Neural progenitor cell (in vitro differentiated cells): ENCODE measurements at regions not wholly inside any gene's neighbourhood (a gene's known extent, or its start where the extent isn't known, plus 50 kb on each side); places are given as distances from the start of the nearest gene placed in this dataset.
A peak's percentile ranks its signal among the peaks of the same experiment; 100 is the strongest.

ENCODE experiments used
- DNase-seq: peaks from one replicate; pipeline ENCODE4 v3.0.0-alpha.2; 2016; ENCODE audit warnings: low spot score
- H2AFZ ChIP-seq: fragments of 200-600 bp; sonication (generic); replicated peaks from 2 replicates; pipeline ENCODE4 v1.6.1; 2016; ENCODE audit warnings: antibody characterized with exemption
- H3F3A ChIP-seq: fragments of 200-600 bp; sonication (generic); 2 replicates; pipeline ENCODE4 v1.6.1; 2016; ENCODE audit warnings: antibody characterized with exemption, low read depth
- H3K27ac ChIP-seq: fragments of 200-600 bp; sonication (generic); 2 replicates; pipeline ENCODE4 v1.5.1; 2016; ENCODE audit warnings: mild to moderate bottlenecking
- H3K27me3 ChIP-seq: fragments of 200-600 bp; sonication (generic); 2 replicates; pipeline ENCODE4 v1.6.1; 2016; ENCODE audit warnings: mild to moderate bottlenecking, moderate library complexity
- H3K36me3 ChIP-seq: fragments of 200-600 bp; sonication (generic); 2 replicates; pipeline ENCODE4 v1.5.1; 2016
- H3K4me1 ChIP-seq: fragments of 200-600 bp; sonication (generic); 2 replicates; pipeline ENCODE4 v1.6.1; 2016; ENCODE audit warnings: mixed run types
- H3K4me2 ChIP-seq: fragments of 200-600 bp; sonication (generic); 2 replicates; pipeline ENCODE4 v1.6.1; 2016
- H3K4me3 ChIP-seq: fragments of 200-600 bp; sonication (generic); 2 replicates; pipeline ENCODE4 v1.5.1; 2016
- H3K79me2 ChIP-seq: fragments of 200-600 bp; sonication (generic); 2 replicates; pipeline ENCODE4 v1.6.1; 2016; ENCODE audit warnings: low read depth
- H3K9ac ChIP-seq: fragments of 200-600 bp; sonication (generic); 2 replicates; pipeline ENCODE4 v1.6.1; 2016
- H3K9me3 ChIP-seq: fragments of 200-600 bp; sonication (generic); 2 replicates; pipeline ENCODE4 v1.5.1; 2016; ENCODE audit warnings: low read depth
- H4K20me1 ChIP-seq: fragments of 200-600 bp; sonication (generic); 2 replicates; pipeline ENCODE4 v1.6.1; 2016; ENCODE audit warnings: low read depth
- H3K27ac Mint-ChIP-seq: 3 replicates; pipeline ENCODE4 v1.8.0; 2021; ENCODE audit warnings: mixed read lengths
- H3K27me3 Mint-ChIP-seq: 2 replicates; pipeline ENCODE4 v1.8.0; 2022; ENCODE audit warnings: low read depth, mild to moderate bottlenecking, inconsistent platforms, moderate library complexity, mixed read lengths; ENCODE audit not compliant: insufficient read depth
- H3K36me3 Mint-ChIP-seq: 3 replicates; pipeline ENCODE4 v1.8.0; 2021; ENCODE audit warnings: mixed read lengths
- H3K4me1 Mint-ChIP-seq: 3 replicates; pipeline ENCODE4 v1.8.0; 2021; ENCODE audit warnings: mixed read lengths
- H3K4me3 Mint-ChIP-seq: 3 replicates; pipeline ENCODE4 v1.8.0; 2021; ENCODE audit warnings: mild to moderate bottlenecking, moderate library complexity, mixed read lengths
- H3K9me3 Mint-ChIP-seq: 3 replicates; pipeline ENCODE4 v1.8.0; 2020; ENCODE audit warnings: mixed read lengths
- EZH2 ChIP-seq: fragments of 200-600 bp; sonication (generic); IDR thresholded peaks from 2 replicates; pipeline ENCODE4 v1.6.1; 2017; ENCODE audit warnings: antibody characterized with exemption, mild to moderate bottlenecking, moderate library complexity
- EZH2phosphoT487 ChIP-seq: fragments of 200-600 bp; sonication (generic); IDR thresholded peaks from 2 replicates; pipeline ENCODE4 v1.6.1; 2017; ENCODE audit warnings: antibody characterized with exemption
- TF ChIP-seq, protein P1 (sequence below): fragments of 200-600 bp; sonication (generic); IDR thresholded peaks from 2 replicates; pipeline ENCODE4 v1.5.1; 2017; ENCODE audit warnings: antibody characterized with exemption, mild to moderate bottlenecking

- DNase-seq, result no peak
- TF ChIP-seq EZH2phosphoT487, result no peak
- no peak for TF ChIP-seq EZH2
- TF ChIP-seq, protein P1, sequence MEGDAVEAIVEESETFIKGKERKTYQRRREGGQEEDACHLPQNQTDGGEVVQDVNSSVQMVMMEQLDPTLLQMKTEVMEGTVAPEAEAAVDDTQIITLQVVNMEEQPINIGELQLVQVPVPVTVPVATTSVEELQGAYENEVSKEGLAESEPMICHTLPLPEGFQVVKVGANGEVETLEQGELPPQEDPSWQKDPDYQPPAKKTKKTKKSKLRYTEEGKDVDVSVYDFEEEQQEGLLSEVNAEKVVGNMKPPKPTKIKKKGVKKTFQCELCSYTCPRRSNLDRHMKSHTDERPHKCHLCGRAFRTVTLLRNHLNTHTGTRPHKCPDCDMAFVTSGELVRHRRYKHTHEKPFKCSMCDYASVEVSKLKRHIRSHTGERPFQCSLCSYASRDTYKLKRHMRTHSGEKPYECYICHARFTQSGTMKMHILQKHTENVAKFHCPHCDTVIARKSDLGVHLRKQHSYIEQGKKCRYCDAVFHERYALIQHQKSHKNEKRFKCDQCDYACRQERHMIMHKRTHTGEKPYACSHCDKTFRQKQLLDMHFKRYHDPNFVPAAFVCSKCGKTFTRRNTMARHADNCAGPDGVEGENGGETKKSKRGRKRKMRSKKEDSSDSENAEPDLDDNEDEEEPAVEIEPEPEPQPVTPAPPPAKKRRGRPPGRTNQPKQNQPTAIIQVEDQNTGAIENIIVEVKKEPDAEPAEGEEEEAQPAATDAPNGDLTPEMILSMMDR, result no peak
- Histone ChIP-seq H3K36me3 (no peaks in the 10 kb centered on the region), H3K79me2 (no peaks in the 10 kb centered on the region), H4K20me1 (no peaks in the 10 kb centered on the region), H3K27ac (no peak overlapping the region), H3K9ac (no peak overlapping the region), H3K9me3 (no peaks in the 10 kb centered on the region), H3K4me1 (peaks cover 30% of the 10 kb centered on the region), H3K4me3 (no peak overlapping the region), H3K27me3 (no peaks in the 10 kb centered on the region), H2AFZ (no peak overlapping the region), H3F3A (peaks cover 24% of the 10 kb centered on the region), H3K4me2 (peak overlapping the region; percentile 23)
- H3K4me3 Mint-ChIP-seq, result no peak overlapping the region
- peaks cover 9% of the 10 kb centered on the region for H3K4me1 Mint-ChIP-seq
- no peaks in the 10 kb centered on the region for H3K9me3 Mint-ChIP-seq
- no peaks in the 10 kb centered on the region for H3K36me3 Mint-ChIP-seq
- no peak overlapping the region for H3K27ac Mint-ChIP-seq
- peaks cover 9% of the 10 kb centered on the region for H3K27me3 Mint-ChIP-seq
Measured at GRCh38 chr2:216300906-216301305, 71.4 kb downstream of the MARCHF4 start.

- peaks cover 12% of the 10 kb centered on the region for H3K4me1 Mint-ChIP-seq
- Histone ChIP-seq H3K4me1 (peaks cover 30% of the 10 kb centered on the region), H3K27me3 (no peaks in the 10 kb centered on the region), H2AFZ (no peak overlapping the region), H3K9me3 (no peaks in the 10 kb centered on the region), H3K4me3 (no peak overlapping the region), H3K9ac (no peak overlapping the region), H4K20me1 (no peaks in the 10 kb centered on the region), H3K36me3 (no peaks in the 10 kb centered on the region), H3F3A (peaks cover 24% of the 10 kb centered on the region), H3K27ac (no peak overlapping the region), H3K79me2 (no peaks in the 10 kb centered on the region), H3K4me2 (no peak overlapping the region)
- H3K36me3 Mint-ChIP-seq, result no peaks in the 10 kb centered on the region
- no peak for DNase-seq
- TF ChIP-seq EZH2 (no peak), EZH2phosphoT487 (no peak)
- TF ChIP-seq, protein P1, result no peak
- peaks cover 11% of the 10 kb centered on the region for H3K27me3 Mint-ChIP-seq
- no peaks in the 10 kb centered on the region for H3K9me3 Mint-ChIP-seq
- no peak overlapping the region for H3K27ac Mint-ChIP-seq
- no peak overlapping the region for H3K4me3 Mint-ChIP-seq
Measured at GRCh38 chr2:216299588-216299987, 72.7 kb downstream of the MARCHF4 start.

DNA sequence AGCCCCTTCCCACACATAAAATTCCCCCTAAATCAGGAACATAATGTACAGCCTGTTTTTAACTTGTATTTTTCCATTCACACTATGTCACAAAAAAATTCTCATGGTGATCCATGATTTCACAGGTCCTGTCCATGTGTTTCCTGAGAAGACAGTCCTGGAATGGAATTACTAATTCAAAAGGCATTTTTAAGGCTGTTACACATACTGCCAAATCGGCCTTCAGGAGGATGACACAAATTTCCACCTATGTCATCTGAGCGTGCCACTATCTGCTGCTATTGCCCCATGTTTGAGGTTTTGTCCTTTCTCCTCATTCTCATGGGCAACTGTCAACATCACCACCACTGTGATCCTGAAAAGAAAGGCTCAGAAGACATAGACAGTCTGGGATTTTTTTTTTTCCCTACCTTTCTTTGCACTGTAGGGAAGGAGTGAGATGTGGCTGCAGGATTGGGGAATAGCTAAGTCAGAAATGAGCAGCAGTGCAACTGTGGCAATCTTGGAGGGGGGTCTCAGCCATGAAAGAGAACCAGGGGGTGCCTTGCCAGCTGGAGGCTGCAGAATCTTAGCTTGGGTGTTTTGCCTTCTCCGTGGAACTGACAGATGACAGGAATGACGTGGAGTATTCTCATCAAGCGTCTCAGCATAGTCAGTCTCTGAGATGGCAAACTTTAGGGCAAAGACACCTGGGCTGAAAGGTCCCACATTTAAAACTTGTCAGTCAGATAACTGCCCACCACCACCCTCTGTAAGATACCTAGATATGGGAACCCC is 73.4 kb downstream of the MARCHF4 start:
- no peak overlapping the region for H2AFZ ChIP-seq
- H3K27me3 ChIP-seq, result no peaks in the 10 kb centered on the region
- H3K36me3 Mint-ChIP-seq, result no peaks in the 10 kb centered on the region
- no peak overlapping the region for H3K27ac Mint-ChIP-seq
- H3K36me3 ChIP-seq, result no peaks in the 10 kb centered on the region
- no peak overlapping the region for H3K27ac ChIP-seq
- H3K4me1 ChIP-seq, result peaks cover 30% of the 10 kb centered on the region
- H3K27me3 Mint-ChIP-seq, result peaks cover 11% of the 10 kb centered on the region
- no peak overlapping the region for H3K4me2 ChIP-seq
- no peaks in the 10 kb centered on the region for H3K9me3 ChIP-seq
- no peaks in the 10 kb centered on the region for H3K79me2 ChIP-seq
- no peaks in the 10 kb centered on the region for H3K9me3 Mint-ChIP-seq
- H3K4me3 ChIP-seq, result no peak overlapping the region
- peaks cover 14% of the 10 kb centered on the region for H3K4me1 Mint-ChIP-seq
- peaks cover 24% of the 10 kb centered on the region for H3F3A ChIP-seq
- H4K20me1 ChIP-seq, result no peaks in the 10 kb centered on the region
- TF ChIP-seq, protein P1, result no peak
- DNase-seq, result no peak
- H3K4me3 Mint-ChIP-seq, result no peak overlapping the region
- no peak overlapping the region for H3K9ac ChIP-seq
